ENCODE measurements at regions not wholly inside any gene's neighbourhood (a gene's known extent, or its start where the extent isn't known, plus 50 kb on each side); places are given as distances from the start of the nearest gene placed in this dataset.

DNA sequence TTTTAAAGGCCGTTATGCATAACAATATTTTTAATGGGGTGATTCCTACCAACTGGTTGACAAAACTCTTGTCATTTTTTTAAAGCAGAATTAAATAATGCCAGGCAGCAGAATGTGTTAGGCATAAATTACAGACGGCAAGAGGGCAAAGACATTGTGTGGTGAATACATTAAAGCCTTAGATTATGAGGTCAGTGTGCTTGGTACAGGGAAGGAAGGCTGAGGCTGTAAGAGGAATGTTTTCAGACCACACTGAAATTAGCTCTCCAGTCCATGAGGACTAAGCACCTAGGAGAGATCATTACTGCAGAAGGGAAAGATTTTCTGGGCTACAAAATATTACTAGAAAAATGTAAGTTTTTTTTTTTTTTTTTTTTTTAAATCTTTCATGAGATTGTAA lies 312.8 kb upstream of the PRKCQ start:
- TF ChIP-seq, protein P1, sequence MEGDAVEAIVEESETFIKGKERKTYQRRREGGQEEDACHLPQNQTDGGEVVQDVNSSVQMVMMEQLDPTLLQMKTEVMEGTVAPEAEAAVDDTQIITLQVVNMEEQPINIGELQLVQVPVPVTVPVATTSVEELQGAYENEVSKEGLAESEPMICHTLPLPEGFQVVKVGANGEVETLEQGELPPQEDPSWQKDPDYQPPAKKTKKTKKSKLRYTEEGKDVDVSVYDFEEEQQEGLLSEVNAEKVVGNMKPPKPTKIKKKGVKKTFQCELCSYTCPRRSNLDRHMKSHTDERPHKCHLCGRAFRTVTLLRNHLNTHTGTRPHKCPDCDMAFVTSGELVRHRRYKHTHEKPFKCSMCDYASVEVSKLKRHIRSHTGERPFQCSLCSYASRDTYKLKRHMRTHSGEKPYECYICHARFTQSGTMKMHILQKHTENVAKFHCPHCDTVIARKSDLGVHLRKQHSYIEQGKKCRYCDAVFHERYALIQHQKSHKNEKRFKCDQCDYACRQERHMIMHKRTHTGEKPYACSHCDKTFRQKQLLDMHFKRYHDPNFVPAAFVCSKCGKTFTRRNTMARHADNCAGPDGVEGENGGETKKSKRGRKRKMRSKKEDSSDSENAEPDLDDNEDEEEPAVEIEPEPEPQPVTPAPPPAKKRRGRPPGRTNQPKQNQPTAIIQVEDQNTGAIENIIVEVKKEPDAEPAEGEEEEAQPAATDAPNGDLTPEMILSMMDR (IDR thresholded peaks at IDR 0.05), result no peak
- TF ChIP-seq, protein P2, sequence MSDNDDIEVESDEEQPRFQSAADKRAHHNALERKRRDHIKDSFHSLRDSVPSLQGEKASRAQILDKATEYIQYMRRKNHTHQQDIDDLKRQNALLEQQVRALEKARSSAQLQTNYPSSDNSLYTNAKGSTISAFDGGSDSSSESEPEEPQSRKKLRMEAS (CRISPR knock-in tag; IDR thresholded peaks at IDR 0.05), result no peak
- TF ChIP-seq CBFB (CRISPR knock-in tag; IDR thresholded peaks at IDR 0.05; ENCODE audit: low read depth), result no peak
- TF ChIP-seq, protein P3, sequence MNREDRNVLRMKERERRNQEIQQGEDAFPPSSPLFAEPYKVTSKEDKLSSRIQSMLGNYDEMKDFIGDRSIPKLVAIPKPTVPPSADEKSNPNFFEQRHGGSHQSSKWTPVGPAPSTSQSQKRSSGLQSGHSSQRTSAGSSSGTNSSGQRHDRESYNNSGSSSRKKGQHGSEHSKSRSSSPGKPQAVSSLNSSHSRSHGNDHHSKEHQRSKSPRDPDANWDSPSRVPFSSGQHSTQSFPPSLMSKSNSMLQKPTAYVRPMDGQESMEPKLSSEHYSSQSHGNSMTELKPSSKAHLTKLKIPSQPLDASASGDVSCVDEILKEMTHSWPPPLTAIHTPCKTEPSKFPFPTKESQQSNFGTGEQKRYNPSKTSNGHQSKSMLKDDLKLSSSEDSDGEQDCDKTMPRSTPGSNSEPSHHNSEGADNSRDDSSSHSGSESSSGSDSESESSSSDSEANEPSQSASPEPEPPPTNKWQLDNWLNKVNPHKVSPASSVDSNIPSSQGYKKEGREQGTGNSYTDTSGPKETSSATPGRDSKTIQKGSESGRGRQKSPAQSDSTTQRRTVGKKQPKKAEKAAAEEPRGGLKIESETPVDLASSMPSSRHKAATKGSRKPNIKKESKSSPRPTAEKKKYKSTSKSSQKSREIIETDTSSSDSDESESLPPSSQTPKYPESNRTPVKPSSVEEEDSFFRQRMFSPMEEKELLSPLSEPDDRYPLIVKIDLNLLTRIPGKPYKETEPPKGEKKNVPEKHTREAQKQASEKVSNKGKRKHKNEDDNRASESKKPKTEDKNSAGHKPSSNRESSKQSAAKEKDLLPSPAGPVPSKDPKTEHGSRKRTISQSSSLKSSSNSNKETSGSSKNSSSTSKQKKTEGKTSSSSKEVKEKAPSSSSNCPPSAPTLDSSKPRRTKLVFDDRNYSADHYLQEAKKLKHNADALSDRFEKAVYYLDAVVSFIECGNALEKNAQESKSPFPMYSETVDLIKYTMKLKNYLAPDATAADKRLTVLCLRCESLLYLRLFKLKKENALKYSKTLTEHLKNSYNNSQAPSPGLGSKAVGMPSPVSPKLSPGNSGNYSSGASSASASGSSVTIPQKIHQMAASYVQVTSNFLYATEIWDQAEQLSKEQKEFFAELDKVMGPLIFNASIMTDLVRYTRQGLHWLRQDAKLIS (CRISPR knock-in tag; IDR thresholded peaks at IDR 0.05; ENCODE audit: borderline replicate concordance), result no peak
- TF ChIP-seq, protein P4, sequence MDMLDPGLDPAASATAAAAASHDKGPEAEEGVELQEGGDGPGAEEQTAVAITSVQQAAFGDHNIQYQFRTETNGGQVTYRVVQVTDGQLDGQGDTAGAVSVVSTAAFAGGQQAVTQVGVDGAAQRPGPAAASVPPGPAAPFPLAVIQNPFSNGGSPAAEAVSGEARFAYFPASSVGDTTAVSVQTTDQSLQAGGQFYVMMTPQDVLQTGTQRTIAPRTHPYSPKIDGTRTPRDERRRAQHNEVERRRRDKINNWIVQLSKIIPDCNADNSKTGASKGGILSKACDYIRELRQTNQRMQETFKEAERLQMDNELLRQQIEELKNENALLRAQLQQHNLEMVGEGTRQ (CRISPR knock-in tag; IDR thresholded peaks at IDR 0.05), result no peak
- TF ChIP-seq NR1H2 (CRISPR knock-in tag; IDR thresholded peaks at IDR 0.05), result no peak
- no peak for TF ChIP-seq ZNF138 (CRISPR knock-in tag; conservative IDR thresholded peaks at IDR 0.05)
- TF ChIP-seq, protein P5, sequence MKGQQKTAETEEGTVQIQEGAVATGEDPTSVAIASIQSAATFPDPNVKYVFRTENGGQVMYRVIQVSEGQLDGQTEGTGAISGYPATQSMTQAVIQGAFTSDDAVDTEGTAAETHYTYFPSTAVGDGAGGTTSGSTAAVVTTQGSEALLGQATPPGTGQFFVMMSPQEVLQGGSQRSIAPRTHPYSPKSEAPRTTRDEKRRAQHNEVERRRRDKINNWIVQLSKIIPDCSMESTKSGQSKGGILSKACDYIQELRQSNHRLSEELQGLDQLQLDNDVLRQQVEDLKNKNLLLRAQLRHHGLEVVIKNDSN (CRISPR knock-in tag; IDR thresholded peaks at IDR 0.05), result no peak
- TF ChIP-seq TP53 (CRISPR knock-in tag; IDR thresholded peaks at IDR 0.05), result no peak
- no peak for TF ChIP-seq CREB1 (CRISPR knock-in tag; IDR thresholded peaks at IDR 0.05)
- TF ChIP-seq, protein P6, sequence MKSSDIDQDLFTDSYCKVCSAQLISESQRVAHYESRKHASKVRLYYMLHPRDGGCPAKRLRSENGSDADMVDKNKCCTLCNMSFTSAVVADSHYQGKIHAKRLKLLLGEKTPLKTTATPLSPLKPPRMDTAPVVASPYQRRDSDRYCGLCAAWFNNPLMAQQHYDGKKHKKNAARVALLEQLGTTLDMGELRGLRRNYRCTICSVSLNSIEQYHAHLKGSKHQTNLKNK (CRISPR knock-in tag; IDR thresholded peaks at IDR 0.05), result no peak
- TF ChIP-seq, protein P7, sequence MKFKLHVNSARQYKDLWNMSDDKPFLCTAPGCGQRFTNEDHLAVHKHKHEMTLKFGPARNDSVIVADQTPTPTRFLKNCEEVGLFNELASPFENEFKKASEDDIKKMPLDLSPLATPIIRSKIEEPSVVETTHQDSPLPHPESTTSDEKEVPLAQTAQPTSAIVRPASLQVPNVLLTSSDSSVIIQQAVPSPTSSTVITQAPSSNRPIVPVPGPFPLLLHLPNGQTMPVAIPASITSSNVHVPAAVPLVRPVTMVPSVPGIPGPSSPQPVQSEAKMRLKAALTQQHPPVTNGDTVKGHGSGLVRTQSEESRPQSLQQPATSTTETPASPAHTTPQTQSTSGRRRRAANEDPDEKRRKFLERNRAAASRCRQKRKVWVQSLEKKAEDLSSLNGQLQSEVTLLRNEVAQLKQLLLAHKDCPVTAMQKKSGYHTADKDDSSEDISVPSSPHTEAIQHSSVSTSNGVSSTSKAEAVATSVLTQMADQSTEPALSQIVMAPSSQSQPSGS (CRISPR knock-in tag; IDR thresholded peaks at IDR 0.05; ENCODE audit: borderline replicate concordance, low read depth), result no peak
